Sigmoid colon (tissue), 4 donors: ENCODE measurements at regions not wholly inside any gene's neighbourhood (a gene's known extent, or its start where the extent isn't known, plus 50 kb on each side); places are given as distances from the start of the nearest gene placed in this dataset.

Experiments used
- CTCF ChIP-seq, 4 experiments: fragments of 450-650 bp in 3 of 4; fragments of 200-600 bp in 1 of 4; IDR thresholded peaks; one replicate each; pipeline ENCODE4 v1.5.1; 2016 to 2019; ENCODE audit warnings: antibody characterized with exemption in 4 of 4, mild to moderate bottlenecking in 3 of 4, moderate library complexity in 2 of 4
- EP300 ChIP-seq, 4 donors: sonication (generic); formaldehyde crosslinking; IDR thresholded peaks; one replicate each; pipeline ENCODE4 v1.6.1; 2017; ENCODE audit warnings: antibody characterized with exemption in 4 of 4
- POLR2A ChIP-seq, 2 donors: fragments of 450-650 bp; IDR thresholded peaks; one replicate each; pipeline ENCODE4 v1.6.1; 2016; ENCODE audit warnings: antibody characterized with exemption in 2 of 2, mild to moderate bottlenecking in 2 of 2, moderate library complexity in 2 of 2
- POLR2AphosphoS5 ChIP-seq, 4 donors: sonication (generic); formaldehyde crosslinking; IDR thresholded peaks; one replicate each; pipeline ENCODE4 v1.6.1; 2017; ENCODE audit warnings: antibody characterized with exemption in 4 of 4

- TF ChIP-seq CTCF (IDR thresholded peaks at IDR 0.05) (no peak), POLR2A (IDR thresholded peaks at IDR 0.05) (no peak), EP300 (IDR thresholded peaks at IDR 0.05) (no peak), POLR2AphosphoS5 (IDR thresholded peaks at IDR 0.05) (no peak)
Observed at GRCh38 chr13:40433577-40433976, 232.9 kb downstream of the FOXO1 start.
